ENCODE measurements at regions not wholly inside any gene's neighbourhood (a gene's known extent, or its start where the extent isn't known, plus 50 kb on each side); places are given as distances from the start of the nearest gene placed in this dataset.

- Histone ChIP-seq H3K27me3 (no peaks in the 10 kb centered on the region), H3K4me3 (no peak overlapping the region), H3K9me3 (no peaks in the 10 kb centered on the region), H3K27ac (no peak overlapping the region), H3K4me1 (ENCODE audit: insufficient read depth) (no peaks in the 10 kb centered on the region), H3K36me3 (no peaks in the 10 kb centered on the region)
- intact Hi-C loops (cut with DNase I) = no loop called here
- WGBS, 3 donors = 77 to 86% (median 77%) methylated on average over 2 of the region's 2 CpGs
- no peak for DNase-seq
- TF ChIP-seq, protein P1, sequence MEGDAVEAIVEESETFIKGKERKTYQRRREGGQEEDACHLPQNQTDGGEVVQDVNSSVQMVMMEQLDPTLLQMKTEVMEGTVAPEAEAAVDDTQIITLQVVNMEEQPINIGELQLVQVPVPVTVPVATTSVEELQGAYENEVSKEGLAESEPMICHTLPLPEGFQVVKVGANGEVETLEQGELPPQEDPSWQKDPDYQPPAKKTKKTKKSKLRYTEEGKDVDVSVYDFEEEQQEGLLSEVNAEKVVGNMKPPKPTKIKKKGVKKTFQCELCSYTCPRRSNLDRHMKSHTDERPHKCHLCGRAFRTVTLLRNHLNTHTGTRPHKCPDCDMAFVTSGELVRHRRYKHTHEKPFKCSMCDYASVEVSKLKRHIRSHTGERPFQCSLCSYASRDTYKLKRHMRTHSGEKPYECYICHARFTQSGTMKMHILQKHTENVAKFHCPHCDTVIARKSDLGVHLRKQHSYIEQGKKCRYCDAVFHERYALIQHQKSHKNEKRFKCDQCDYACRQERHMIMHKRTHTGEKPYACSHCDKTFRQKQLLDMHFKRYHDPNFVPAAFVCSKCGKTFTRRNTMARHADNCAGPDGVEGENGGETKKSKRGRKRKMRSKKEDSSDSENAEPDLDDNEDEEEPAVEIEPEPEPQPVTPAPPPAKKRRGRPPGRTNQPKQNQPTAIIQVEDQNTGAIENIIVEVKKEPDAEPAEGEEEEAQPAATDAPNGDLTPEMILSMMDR (IDR thresholded peaks at IDR 0.05) = no peak
- TF ChIP-seq POLR2A (IDR thresholded peaks at IDR 0.05) (no peak), EP300 (IDR thresholded peaks at IDR 0.05) (no peak)
These were observed 144.1 kb downstream of the PIK3R1 start for GRCh38 chr5:68359699-68360098.

DNA sequence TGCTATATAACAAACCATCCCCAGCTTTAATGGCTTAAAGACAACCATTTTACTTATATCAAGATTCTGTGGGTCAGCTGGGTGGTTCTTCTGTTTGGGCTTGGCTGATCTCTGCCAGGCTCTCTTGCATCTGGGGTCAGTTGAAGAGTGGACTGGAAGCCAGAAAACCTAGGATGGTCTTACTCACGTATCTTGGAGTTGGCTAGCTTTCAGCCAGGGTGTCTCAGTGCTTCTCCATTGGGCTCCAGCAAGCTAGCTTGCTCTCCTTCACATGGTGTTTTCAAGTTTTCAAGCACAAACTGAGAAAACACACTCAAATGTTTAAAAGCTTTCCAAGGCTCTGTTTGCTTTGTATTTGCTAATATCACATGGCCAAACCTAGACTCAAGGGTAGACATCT is 146.8 kb downstream of the PIK3R1 start:
- DNase-seq = no peak
- no peak for TF ChIP-seq EP300 (IDR thresholded peaks at IDR 0.05)
- H3K4me1 ChIP-seq (ENCODE audit: insufficient read depth) = no peaks in the 10 kb centered on the region
- H3K9me3 ChIP-seq = no peaks in the 10 kb centered on the region
- H3K27me3 ChIP-seq = no peaks in the 10 kb centered on the region
- no peak overlapping the region for H3K4me3 ChIP-seq
- no peak overlapping the region for H3K27ac ChIP-seq
- 79 to 96% (median 90%) methylated on average over 1 of the region's 1 CpG for WGBS, 3 donors
- no peaks in the 10 kb centered on the region for H3K36me3 ChIP-seq
- intact Hi-C loops (cut with DNase I) = no loop called here

DNA sequence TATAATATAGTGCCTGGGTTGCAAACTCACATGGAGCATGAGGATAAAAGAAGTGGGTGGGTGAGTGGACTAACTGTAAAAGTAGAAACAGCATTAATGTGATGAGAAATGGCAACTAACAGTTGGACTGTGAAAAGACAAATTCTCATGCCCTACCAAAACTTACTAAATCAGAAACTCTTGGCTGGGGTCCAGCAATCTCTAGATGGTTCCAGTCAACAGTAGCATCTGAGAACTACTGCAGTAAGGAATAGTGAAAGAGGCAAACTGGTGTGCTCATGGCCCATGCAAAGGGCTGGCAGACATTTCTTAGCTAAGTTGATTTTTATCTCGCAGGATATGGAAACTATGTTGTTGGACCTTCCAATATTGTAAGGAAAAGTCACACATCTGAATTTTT is 150.3 kb downstream of the PIK3R1 start:
- no peak for DNase-seq
- H3K27me3 ChIP-seq = no peaks in the 10 kb centered on the region
- no peaks in the 10 kb centered on the region for H3K36me3 ChIP-seq
- WGBS, 3 donors = 92 to 97% (median 96%) methylated on average over 1 of the region's 1 CpG
- H3K4me1 ChIP-seq (ENCODE audit: insufficient read depth) = no peaks in the 10 kb centered on the region
- no peak overlapping the region for H3K27ac ChIP-seq
- H3K4me3 ChIP-seq = no peak overlapping the region
- intact Hi-C loops (cut with DNase I) = no loop called here
- H3K9me3 ChIP-seq = no peaks in the 10 kb centered on the region
- TF ChIP-seq EP300 (IDR thresholded peaks at IDR 0.05) (no peak), POLR2A (IDR thresholded peaks at IDR 0.05) (no peak)
- TF ChIP-seq, protein P1 (IDR thresholded peaks at IDR 0.05) = no peak

- Histone ChIP-seq H3K36me3 (no peaks in the 10 kb centered on the region), H3K4me3 (no peak overlapping the region), H3K27me3 (no peaks in the 10 kb centered on the region), H3K4me1 (ENCODE audit: insufficient read depth) (no peaks in the 10 kb centered on the region), H3K27ac (no peak overlapping the region), H3K9me3 (no peaks in the 10 kb centered on the region)
- 88 to 96% (median 92%) methylated on average over 2 of the region's 2 CpGs for WGBS, 3 donors
- no peak for DNase-seq
- intact Hi-C loops (cut with DNase I) = no loop called here
- TF ChIP-seq, protein P1 (IDR thresholded peaks at IDR 0.05) = no peak
- TF ChIP-seq EP300 (IDR thresholded peaks at IDR 0.05) = no peak
- TF ChIP-seq POLR2A (IDR thresholded peaks at IDR 0.05) = no peak
These were observed 151.7 kb downstream of the PIK3R1 start for GRCh38 chr5:68367287-68367686.

DNA sequence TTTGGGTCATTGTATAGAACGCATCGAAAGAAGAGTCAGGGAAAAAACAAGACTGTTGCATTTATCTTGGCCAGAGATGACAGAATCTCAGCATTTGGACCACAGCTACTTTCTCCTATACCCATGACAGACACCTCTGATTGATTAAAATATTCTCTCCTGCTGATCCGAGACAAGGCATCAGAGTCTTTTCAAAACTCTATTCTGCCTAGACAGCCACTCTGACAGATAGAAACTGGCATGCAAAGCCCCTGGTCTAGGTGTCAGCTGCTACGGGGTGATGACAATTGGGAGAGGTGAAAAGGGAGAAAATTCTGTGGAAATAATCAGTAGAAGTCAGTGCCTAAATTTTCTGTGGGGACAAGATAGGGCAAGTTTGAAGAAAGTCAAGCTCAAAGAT is 152.2 kb downstream of the PIK3R1 start:
- H3K9me3 ChIP-seq = no peaks in the 10 kb centered on the region
- no peak for DNase-seq
- H3K27me3 ChIP-seq = no peaks in the 10 kb centered on the region
- intact Hi-C loops (cut with DNase I) = no loop called here
- no peak overlapping the region for H3K4me3 ChIP-seq
- H3K36me3 ChIP-seq = no peaks in the 10 kb centered on the region
- H3K4me1 ChIP-seq (ENCODE audit: insufficient read depth) = no peaks in the 10 kb centered on the region
- no peak overlapping the region for H3K27ac ChIP-seq
- 92 to 94% (median 93%) methylated on average over 4 of the region's 4 CpGs for WGBS, 3 donors
- TF ChIP-seq EP300 (IDR thresholded peaks at IDR 0.05) (no peak), POLR2A (IDR thresholded peaks at IDR 0.05) (no peak)
- TF ChIP-seq, protein P1 (IDR thresholded peaks at IDR 0.05) = no peak

Data from ovary (tissue), 7 donors.